ENCODE measurements at regions not wholly inside any gene's neighbourhood (a gene's known extent, or its start where the extent isn't known, plus 50 kb on each side); places are given as distances from the start of the nearest gene placed in this dataset.

- H3K4me3 ChIP-seq: no peak overlapping the region
- peaks cover 0 to 26% (median 0%) of the 10 kb centered on the region in 3 donors for H3K4me1 ChIP-seq
- no peak for TF ChIP-seq POLR2A (IDR thresholded peaks at IDR 0.05)
- peak; percentile 13 for TF ChIP-seq EP300 (IDR thresholded peaks at IDR 0.05)
- no peaks in the 10 kb centered on the region for H3K27me3 ChIP-seq
- peak overlapping the region in 2 of 4 donors; percentile 24 to 49 for H3K27ac ChIP-seq
- no peaks in the 10 kb centered on the region for H3K9me3 ChIP-seq
- ATAC-seq: no peak
- 50 to 68% methylated on average over 14 to 20 of the region's 23 CpGs for WGBS, 2 donors (ENCODE audit: low coverage in 1 of 2)
- no peaks in the 10 kb centered on the region for H3K36me3 ChIP-seq
Observed at GRCh38 chr6:170096191-170096802, 194.6 kb downstream of the DLL1 start.

- Histone ChIP-seq H3K27me3 (no peaks in the 10 kb centered on the region), H3K4me3 (no peak overlapping the region), H3K4me1 (peaks cover 0 to 26% (median 0%) of the 10 kb centered on the region in 3 donors), H3K27ac (peak overlapping the region in 1 of 4 donors; percentile 49), H3K9me3 (no peaks in the 10 kb centered on the region), H3K36me3 (no peaks in the 10 kb centered on the region)
- TF ChIP-seq POLR2A (IDR thresholded peaks at IDR 0.05) (no peak), CTCF (IDR thresholded peaks at IDR 0.05) (no peak), EP300 (IDR thresholded peaks at IDR 0.05) (no peak), POLR2AphosphoS5 (IDR thresholded peaks at IDR 0.05) (no peak)
- ATAC-seq: no peak
- WGBS, 2 donors (ENCODE audit: low coverage in 1 of 2): 94 to 100% methylated on average over 2 to 8 of the region's 21 CpGs
Observed at GRCh38 chr6:170095273-170095981, 195.5 kb downstream of the DLL1 start.

GRCh38 chr6:170094686-170095272, 196.1 kb downstream of the DLL1 start:
- no peaks in the 10 kb centered on the region for H3K9me3 ChIP-seq
- no peak for ATAC-seq
- no peaks in the 10 kb centered on the region for H3K27me3 ChIP-seq
- peaks cover 0 to 30% (median 0%) of the 10 kb centered on the region in 3 donors for H3K4me1 ChIP-seq
- no peak overlapping the region for H3K27ac ChIP-seq
- WGBS, 2 donors (ENCODE audit: low coverage in 1 of 2): no CpG with 5 or more reads among the region's 9 CpGs
- H3K36me3 ChIP-seq: no peaks in the 10 kb centered on the region
- TF ChIP-seq EP300 (IDR thresholded peaks at IDR 0.05): no peak
- TF ChIP-seq POLR2AphosphoS5 (IDR thresholded peaks at IDR 0.05): no peak
- TF ChIP-seq CTCF (IDR thresholded peaks at IDR 0.05): no peak
- TF ChIP-seq POLR2A (IDR thresholded peaks at IDR 0.05): no peak
- H3K4me3 ChIP-seq: no peak overlapping the region

GRCh38 chr6:170093658-170094596, 197.0 kb downstream of the DLL1 start:
- Histone ChIP-seq H3K27ac (no peak overlapping the region), H3K4me1 (peaks cover 0 to 34% (median 0%) of the 10 kb centered on the region in 3 donors), H3K4me3 (no peak overlapping the region), H3K27me3 (no peaks in the 10 kb centered on the region), H3K36me3 (no peaks in the 10 kb centered on the region), H3K9me3 (no peaks in the 10 kb centered on the region)
- no peak for ATAC-seq
- TF ChIP-seq CTCF (IDR thresholded peaks at IDR 0.05) (no peak), EP300 (IDR thresholded peaks at IDR 0.05) (no peak), POLR2AphosphoS5 (IDR thresholded peaks at IDR 0.05) (no peak), POLR2A (IDR thresholded peaks at IDR 0.05) (no peak)
- WGBS, 2 donors (ENCODE audit: low coverage in 1 of 2): 87 to 94% methylated on average over 10 to 14 of the region's 37 CpGs

- WGBS, 2 donors (ENCODE audit: low coverage in 1 of 2): 80 to 90% methylated on average over 1 to 2 of the region's 17 CpGs
- TF ChIP-seq POLR2A (IDR thresholded peaks at IDR 0.05) (no peak), EP300 (IDR thresholded peaks at IDR 0.05) (no peak), CTCF (IDR thresholded peaks at IDR 0.05) (no peak), POLR2AphosphoS5 (IDR thresholded peaks at IDR 0.05) (no peak)
- Histone ChIP-seq H3K4me3 (no peak overlapping the region), H3K27me3 (no peaks in the 10 kb centered on the region), H3K9me3 (no peaks in the 10 kb centered on the region), H3K27ac (no peak overlapping the region), H3K36me3 (no peaks in the 10 kb centered on the region), H3K4me1 (peaks cover 0 to 40% (median 0%) of the 10 kb centered on the region in 3 donors)
- ATAC-seq: no peak
Observed at GRCh38 chr6:170093276-170093657, 197.6 kb downstream of the DLL1 start.

Measured in gastroesophageal sphincter (tissue), 4 donors.